Ovary (tissue), 3 donors: ENCODE measurements at regions not wholly inside any gene's neighbourhood (a gene's known extent, or its start where the extent isn't known, plus 50 kb on each side); places are given as distances from the start of the nearest gene placed in this dataset.

Experiments
- EP300 ChIP-seq: sonication (generic); formaldehyde crosslinking; IDR thresholded peaks from one replicate; pipeline ENCODE4 v1.6.1; 2017; ENCODE audit warnings: antibody characterized with exemption
- POLR2A ChIP-seq: fragments of 450-650 bp; IDR thresholded peaks from one replicate; pipeline ENCODE4 v1.6.1; 2017; ENCODE audit warnings: antibody characterized with exemption, mild to moderate bottlenecking, moderate library complexity
- TF ChIP-seq, protein P1 (sequence below), 3 donors: fragments of 450-650 bp in 2 of 3; fragments of 200-600 bp in 1 of 3; IDR thresholded peaks; one replicate each; pipeline versions ENCODE4 v1.5.1 to v1.8.0; 2016 to 2022; ENCODE audit warnings: antibody characterized with exemption in 3 of 3, mild to moderate bottlenecking in 1 of 3
- donor health status: DM: no; HTN: no; CAD: no.

DNA sequence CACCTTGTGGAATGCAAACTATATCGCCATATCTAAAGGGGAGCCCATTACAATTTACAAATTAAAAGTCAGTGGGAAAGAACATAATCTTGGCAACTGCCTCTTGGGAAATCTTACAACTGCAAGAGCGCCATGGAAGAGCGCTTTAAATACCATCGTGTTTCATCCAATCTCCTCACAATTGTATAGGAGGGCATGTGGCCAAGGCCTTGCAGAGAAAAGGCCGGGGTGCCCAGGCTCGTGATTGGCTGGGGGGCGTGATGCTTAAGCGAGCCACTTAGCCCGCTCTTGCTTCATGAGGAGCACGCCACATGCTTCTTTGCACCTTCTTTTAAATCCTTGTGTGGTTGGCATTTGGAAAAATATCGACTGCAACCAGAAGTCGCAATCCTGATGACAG, 69.8 kb upstream of the NFIB start:
- TF ChIP-seq POLR2A (no peak), EP300 (no peak)
- TF ChIP-seq, protein P1, sequence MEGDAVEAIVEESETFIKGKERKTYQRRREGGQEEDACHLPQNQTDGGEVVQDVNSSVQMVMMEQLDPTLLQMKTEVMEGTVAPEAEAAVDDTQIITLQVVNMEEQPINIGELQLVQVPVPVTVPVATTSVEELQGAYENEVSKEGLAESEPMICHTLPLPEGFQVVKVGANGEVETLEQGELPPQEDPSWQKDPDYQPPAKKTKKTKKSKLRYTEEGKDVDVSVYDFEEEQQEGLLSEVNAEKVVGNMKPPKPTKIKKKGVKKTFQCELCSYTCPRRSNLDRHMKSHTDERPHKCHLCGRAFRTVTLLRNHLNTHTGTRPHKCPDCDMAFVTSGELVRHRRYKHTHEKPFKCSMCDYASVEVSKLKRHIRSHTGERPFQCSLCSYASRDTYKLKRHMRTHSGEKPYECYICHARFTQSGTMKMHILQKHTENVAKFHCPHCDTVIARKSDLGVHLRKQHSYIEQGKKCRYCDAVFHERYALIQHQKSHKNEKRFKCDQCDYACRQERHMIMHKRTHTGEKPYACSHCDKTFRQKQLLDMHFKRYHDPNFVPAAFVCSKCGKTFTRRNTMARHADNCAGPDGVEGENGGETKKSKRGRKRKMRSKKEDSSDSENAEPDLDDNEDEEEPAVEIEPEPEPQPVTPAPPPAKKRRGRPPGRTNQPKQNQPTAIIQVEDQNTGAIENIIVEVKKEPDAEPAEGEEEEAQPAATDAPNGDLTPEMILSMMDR (IDR thresholded peaks at IDR 0.05): no peak
